H1 (cell line): ENCODE measurements at regions not wholly inside any gene's neighbourhood (a gene's known extent, or its start where the extent isn't known, plus 50 kb on each side); places are given as distances from the start of the nearest gene placed in this dataset.
"Not testable (repeated sequence)": the region's sequence is repeated elsewhere in the genome, so short reads cannot be mapped to it uniquely, and the experiment has no call there.

Experiments
- CTCF ChIA-PET: fragments of 300-600 bp; sonication (Branson Sonifier 250); formaldehyde crosslinking; loops from one replicate; lab custom pipeline; 2021; ENCODE audit not compliant: partially characterized antibody; lab: Charles Lee
- POLR2A ChIA-PET: fragments of 300-600 bp; sonication (Branson Sonifier 250); formaldehyde crosslinking; loops from one replicate; lab custom pipeline; 2021; ENCODE audit warnings: inconsistent platforms; ENCODE audit not compliant: partially characterized antibody; lab: Charles Lee
- DNase-seq, 2 experiments: peaks; one replicate each; pipeline versions ENCODE4 v3.0.0 to v3.0.0-alpha.2; 2010 to 2022; ENCODE audit warnings: low spot score in 2 of 2, low read depth in 1 of 2, mixed read lengths in 1 of 2
- FAIRE-seq: peaks from 2 replicates; lab custom pipeline; 2011; peaks lifted over from hg19 to GRCh38; lab: Jason Lieb, UNC
- H2AFZ ChIP-seq: 2 replicates; pipeline ENCODE4 v1.8.1; 2012; ENCODE audit warnings: low read length, inconsistent platforms
- H2AK5ac ChIP-seq: 2 replicates; pipeline ENCODE4 v1.6.1; 2013; ENCODE audit warnings: low read depth, low read length
- H2BK120ac ChIP-seq: replicated peaks from 2 replicates; pipeline ENCODE3; 2013; ENCODE audit warnings: low read depth, low read length, inconsistent platforms
- H2BK12ac ChIP-seq: 2 replicates; pipeline ENCODE4 v1.6.1; 2013; ENCODE audit warnings: low read depth, low read length
- H2BK15ac ChIP-seq: 2 replicates; pipeline ENCODE4 v1.6.1; 2013; ENCODE audit warnings: low read length
- H2BK20ac ChIP-seq: 2 replicates; pipeline ENCODE4 v1.6.1; 2013; ENCODE audit warnings: low read length
- H2BK5ac ChIP-seq: 2 replicates; pipeline ENCODE4 v1.6.1; 2013; ENCODE audit warnings: low read depth, low read length
- H3K14ac ChIP-seq: 2 replicates; pipeline ENCODE4 v1.6.1; 2013; ENCODE audit warnings: inconsistent platforms; ENCODE audit not compliant: insufficient read length
- H3K18ac ChIP-seq: 2 replicates; pipeline ENCODE4 v1.6.1; 2013; ENCODE audit warnings: low read length; ENCODE audit errors: extremely low read depth
- H3K23ac ChIP-seq: 2 replicates; pipeline ENCODE4 v1.6.1; 2013; ENCODE audit warnings: inconsistent platforms; ENCODE audit not compliant: insufficient read length
- H3K23me2 ChIP-seq: 2 replicates; pipeline ENCODE4 v1.6.1; 2013; ENCODE audit warnings: low read depth, low read length
- H3K27ac ChIP-seq: 2 replicates; pipeline ENCODE4 v1.6.1; 2011; ENCODE audit warnings: low read depth, low read length, inconsistent platforms
- H3K27me3 ChIP-seq, 4 experiments: replicated peaks in 1 of 4; 1 replicate in 1 of 4; 2 replicates in 3 of 4; pipeline versions ENCODE4 v1.6.1 to v1.8.1; 2011 to 2013; ENCODE audit warnings: low read length in 3 of 4, mild to moderate bottlenecking in 3 of 4, inconsistent platforms in 2 of 4, mixed read lengths in 2 of 4, moderate library complexity in 1 of 4; ENCODE audit not compliant: control insufficient read depth in 3 of 4, insufficient read depth in 3 of 4; ENCODE audit errors: extremely low read depth in 1 of 4
- H3K36me3 ChIP-seq, 4 experiments: 2 replicates each; pipeline versions ENCODE4 v1.6.1 to v1.8.1; 2011 to 2013; ENCODE audit warnings: mild to moderate bottlenecking in 4 of 4, low read length in 3 of 4, moderate library complexity in 2 of 4, control low read depth in 1 of 4, inconsistent platforms in 1 of 4; ENCODE audit not compliant: insufficient read depth in 4 of 4, control insufficient read depth in 2 of 4
- H3K4ac ChIP-seq: replicated peaks from 2 replicates; pipeline ENCODE3; 2013; ENCODE audit warnings: low read length, low read depth, mixed read lengths, inconsistent platforms; ENCODE audit not compliant: insufficient read length
- H3K4me1 ChIP-seq, 4 experiments: replicated peaks in 1 of 4; 1 replicate in 1 of 4; 2 replicates in 3 of 4; pipeline versions ENCODE4 v1.6.1 to v1.8.1; 2011 to 2013; ENCODE audit warnings: low read length in 3 of 4, inconsistent platforms in 2 of 4, mixed read lengths in 1 of 4; ENCODE audit not compliant: insufficient read depth in 4 of 4, control insufficient read depth in 3 of 4
- H3K4me2 ChIP-seq, 2 experiments: 2 replicates each; pipeline versions ENCODE4 v1.6.1 to v1.8.1; 2011 to 2013; ENCODE audit warnings: low read depth in 2 of 2, low read length in 2 of 2, control low read depth in 1 of 2, inconsistent platforms in 1 of 2, mild to moderate bottlenecking in 1 of 2; ENCODE audit not compliant: insufficient read depth in 1 of 2
- H3K4me3 ChIP-seq, 4 experiments: fragments of 200-600, 300-600 bp in 1 of 4; sonication (generic), shearing (Covaris generic), sonication (Bioruptor Twin) in 1 of 4; 2 replicates each; pipeline versions ENCODE4 v1.5.1 to v1.8.1; 2011 to 2016; ENCODE audit warnings: low read length in 4 of 4, low read depth in 3 of 4, control low read depth in 2 of 4, inconsistent platforms in 2 of 4, mild to moderate bottlenecking in 2 of 4, mixed read lengths in 1 of 4, moderate library complexity in 1 of 4; ENCODE audit not compliant: insufficient read depth in 2 of 4; ENCODE audit errors: extremely low read depth in 1 of 4
- H3K56ac ChIP-seq: replicated peaks from 2 replicates; pipeline ENCODE3; 2013; ENCODE audit warnings: low read depth, mild to moderate bottlenecking, mixed read lengths, low read length, inconsistent platforms; ENCODE audit not compliant: insufficient read length
- H3K79me1 ChIP-seq: 2 replicates; pipeline ENCODE4 v1.6.1; 2013; ENCODE audit warnings: low read depth, low read length, control low read depth
- H3K79me2 ChIP-seq, 2 experiments: 2 replicates each; pipeline versions ENCODE4 v1.6.1 to v1.8.1; 2012 to 2013; ENCODE audit warnings: low read length in 2 of 2, mild to moderate bottlenecking in 2 of 2, inconsistent platforms in 1 of 2; ENCODE audit not compliant: insufficient read depth in 2 of 2, control insufficient read depth in 1 of 2
- H3K9ac ChIP-seq, 4 experiments: replicated peaks in 1 of 4; 1 replicate in 1 of 4; 2 replicates in 3 of 4; pipeline versions ENCODE4 v1.6.1 to v1.8.1; 2011 to 2013; ENCODE audit warnings: low read depth in 3 of 4, low read length in 3 of 4, control low read depth in 2 of 4, mild to moderate bottlenecking in 2 of 4, moderate library complexity in 2 of 4, inconsistent platforms in 1 of 4; ENCODE audit errors: extremely low read depth in 1 of 4
- H3K9me3 ChIP-seq, 2 experiments: 2 replicates each; pipeline versions ENCODE4 v1.6.1 to v1.8.1; 2012 to 2013; ENCODE audit warnings: mild to moderate bottlenecking in 2 of 2, moderate library complexity in 2 of 2, control low read depth in 1 of 2, inconsistent platforms in 1 of 2, low read depth in 1 of 2, low read length in 1 of 2, mixed read lengths in 1 of 2; ENCODE audit not compliant: insufficient read depth in 2 of 2
- H4K20me1 ChIP-seq, 2 experiments: replicated peaks in 1 of 2; 2 replicates each; pipeline versions ENCODE3 to v1.8.1; 2011 to 2013; ENCODE audit warnings: inconsistent platforms in 2 of 2, low read length in 2 of 2, mild to moderate bottlenecking in 1 of 2; ENCODE audit not compliant: insufficient read depth in 2 of 2, control insufficient read depth in 1 of 2
- H4K5ac ChIP-seq: 2 replicates; pipeline ENCODE4 v1.6.1; 2013; ENCODE audit warnings: low read length, low read depth, mixed read lengths, inconsistent platforms; ENCODE audit not compliant: insufficient read length
- H4K8ac ChIP-seq: 2 replicates; pipeline ENCODE4 v1.8.0; 2013; ENCODE audit warnings: mild to moderate bottlenecking, moderate library complexity, low read length, inconsistent platforms; ENCODE audit not compliant: insufficient read depth; ENCODE audit errors: extremely low read depth
- H4K91ac ChIP-seq: replicated peaks from 2 replicates; pipeline ENCODE3; 2013; ENCODE audit warnings: low read length, mixed read lengths, inconsistent platforms; ENCODE audit not compliant: insufficient read length
- WGBS, 2 experiments: shearing (Covaris generic) in 1 of 2; methylation state at CpG; one replicate each; pipeline versions ENCODE4 v1.1.6 to v1.1.7; 2013 to 2015; ENCODE audit warnings: low lambda C conversion rate in 2 of 2, mixed read lengths in 2 of 2, inconsistent platforms in 1 of 2, low coverage in 1 of 2, missing lambda C conversion rate in 1 of 2; ENCODE audit not compliant: insufficient replicate concordance in 2 of 2, insufficient coverage in 1 of 2, insufficient read length in 1 of 2; ENCODE audit errors: extremely low coverage in 1 of 2, missing lambda C conversion rate in 1 of 2; 5-methylcytosine and 5-hydroxymethylcytosine counted together

- H3K79me1 ChIP-seq, H2AK5ac ChIP-seq, H2BK20ac ChIP-seq, H3K4me3 ChIP-seq, H3K4ac ChIP-seq, POLR2A ChIA-PET, H3K27ac ChIP-seq, H3K27me3 ChIP-seq, H3K4me2 ChIP-seq, H2AFZ ChIP-seq, H4K20me1 ChIP-seq, H3K4me1 ChIP-seq, H3K23ac ChIP-seq, H2BK5ac ChIP-seq, DNase-seq, H4K91ac ChIP-seq, H3K14ac ChIP-seq, H4K5ac ChIP-seq, CTCF ChIA-PET, H3K18ac ChIP-seq, H3K23me2 ChIP-seq, H3K79me2 ChIP-seq, H3K56ac ChIP-seq, H2BK15ac ChIP-seq, H4K8ac ChIP-seq, H2BK12ac ChIP-seq, H3K36me3 ChIP-seq, H3K9me3 ChIP-seq, H2BK120ac ChIP-seq, H3K9ac ChIP-seq, FAIRE-seq: not testable (repeated sequence)
- WGBS, 2 experiments = 97% methylated on average over 14 of the region's 38 CpGs; no CpG with 5 or more reads in 1 of the 2 experiments
Observed at GRCh38 chr3:144749536-144750253, 778.1 kb downstream of the DIPK2A start.
